H1 (cell line): ENCODE measurements at regions not wholly inside any gene's neighbourhood (a gene's known extent, or its start where the extent isn't known, plus 50 kb on each side); places are given as distances from the start of the nearest gene placed in this dataset.

ENCODE experiments used
- CTBP2 ChIP-seq: IDR thresholded peaks from 2 replicates; pipeline ENCODE4 v1.7.0; 2011; ENCODE audit warnings: borderline replicate concordance, mild to moderate bottlenecking, moderate library complexity, mixed read lengths, low read length; ENCODE audit not compliant: insufficient read depth, insufficient read length
- KDM4A ChIP-seq: IDR thresholded peaks from one replicate; pipeline ENCODE4 v1.7.1; 2012; ENCODE audit warnings: low read depth, mild to moderate bottlenecking, moderate library complexity, low read length, inconsistent platforms; ENCODE audit not compliant: severe bottlenecking
- RFX5 ChIP-seq: IDR thresholded peaks from 2 replicates; pipeline ENCODE4 v1.6.1; 2011; ENCODE audit warnings: low read depth, low read length, improper control_type of control experiment, borderline replicate concordance

- TF ChIP-seq RFX5 (no peak), CTBP2 (no peak), KDM4A (no peak)
Observed at GRCh38 chr2:84217456-84217855, 241.6 kb downstream of the SUCLG1 start (continued).
